K562 (cell line): ENCODE measurements at regions not wholly inside any gene's neighbourhood (a gene's known extent, or its start where the extent isn't known, plus 50 kb on each side); places are given as distances from the start of the nearest gene placed in this dataset.
"Not testable (repeated sequence)": the region's sequence is repeated elsewhere in the genome, so short reads cannot be mapped to it uniquely, and the experiment has no call there.

ENCODE experiments used
- JUN ChIP-seq, 2 experiments: sonication (generic) in 1 of 2; formaldehyde crosslinking in 1 of 2; IDR thresholded peaks; 2 replicates each; pipeline versions ENCODE4 v1.6.1 to v1.8.0; 2012 to 2022; ENCODE audit warnings: borderline replicate concordance in 2 of 2, mild to moderate bottlenecking in 2 of 2, improper control_type of control experiment in 1 of 2, low read depth in 1 of 2, low read length in 1 of 2, missing genetic modification reagents in 1 of 2
- MCM7 ChIP-seq, 2 experiments: fragments of 450-650 bp; IDR thresholded peaks; 2 replicates each; pipeline ENCODE4 v1.6.1; 2016 to 2018
- RFX1 ChIP-seq: fragments of 450-650 bp; IDR thresholded peaks from 2 replicates; pipeline ENCODE4 v1.6.1; 2016; ENCODE audit warnings: mild to moderate bottlenecking, moderate library complexity
- ZNF398 ChIP-seq: fragments of 250-450 bp; sonication (Bioruptor Pico); IDR thresholded peaks from 2 replicates; pipeline ENCODE4 v1.8.0; 2021; ENCODE audit warnings: moderate library complexity, mild to moderate bottlenecking, inconsistent platforms
- ZNF780A ChIP-seq: fragments of 250-450 bp; sonication (Bioruptor Pico); IDR thresholded peaks from 2 replicates; pipeline ENCODE4 v1.5.0; 2021; ENCODE audit warnings: mild to moderate bottlenecking
- TF ChIP-seq, protein P1 (sequence below): sonication (generic); formaldehyde crosslinking; IDR thresholded peaks from 2 replicates; pipeline ENCODE4 v1.8.0; 2023; ENCODE audit warnings: mild to moderate bottlenecking, missing genetic modification reagents

GRCh38 chr7:76971201-76971600, 61.0 kb downstream of the SPDYE17 start:
- TF ChIP-seq ZNF780A (CRISPR knock-in tag); JUN (IDR thresholded peaks at IDR 0.05; ENCODE audit: borderline replicate concordance, low read depth, low read length); JUN (CRISPR knock-in tag; IDR thresholded peaks at IDR 0.05; ENCODE audit: borderline replicate concordance); RFX1; MCM7 (IDR thresholded peaks at IDR 0.05); ZNF398 (CRISPR knock-in tag): not testable (repeated sequence)
- TF ChIP-seq, protein P1, sequence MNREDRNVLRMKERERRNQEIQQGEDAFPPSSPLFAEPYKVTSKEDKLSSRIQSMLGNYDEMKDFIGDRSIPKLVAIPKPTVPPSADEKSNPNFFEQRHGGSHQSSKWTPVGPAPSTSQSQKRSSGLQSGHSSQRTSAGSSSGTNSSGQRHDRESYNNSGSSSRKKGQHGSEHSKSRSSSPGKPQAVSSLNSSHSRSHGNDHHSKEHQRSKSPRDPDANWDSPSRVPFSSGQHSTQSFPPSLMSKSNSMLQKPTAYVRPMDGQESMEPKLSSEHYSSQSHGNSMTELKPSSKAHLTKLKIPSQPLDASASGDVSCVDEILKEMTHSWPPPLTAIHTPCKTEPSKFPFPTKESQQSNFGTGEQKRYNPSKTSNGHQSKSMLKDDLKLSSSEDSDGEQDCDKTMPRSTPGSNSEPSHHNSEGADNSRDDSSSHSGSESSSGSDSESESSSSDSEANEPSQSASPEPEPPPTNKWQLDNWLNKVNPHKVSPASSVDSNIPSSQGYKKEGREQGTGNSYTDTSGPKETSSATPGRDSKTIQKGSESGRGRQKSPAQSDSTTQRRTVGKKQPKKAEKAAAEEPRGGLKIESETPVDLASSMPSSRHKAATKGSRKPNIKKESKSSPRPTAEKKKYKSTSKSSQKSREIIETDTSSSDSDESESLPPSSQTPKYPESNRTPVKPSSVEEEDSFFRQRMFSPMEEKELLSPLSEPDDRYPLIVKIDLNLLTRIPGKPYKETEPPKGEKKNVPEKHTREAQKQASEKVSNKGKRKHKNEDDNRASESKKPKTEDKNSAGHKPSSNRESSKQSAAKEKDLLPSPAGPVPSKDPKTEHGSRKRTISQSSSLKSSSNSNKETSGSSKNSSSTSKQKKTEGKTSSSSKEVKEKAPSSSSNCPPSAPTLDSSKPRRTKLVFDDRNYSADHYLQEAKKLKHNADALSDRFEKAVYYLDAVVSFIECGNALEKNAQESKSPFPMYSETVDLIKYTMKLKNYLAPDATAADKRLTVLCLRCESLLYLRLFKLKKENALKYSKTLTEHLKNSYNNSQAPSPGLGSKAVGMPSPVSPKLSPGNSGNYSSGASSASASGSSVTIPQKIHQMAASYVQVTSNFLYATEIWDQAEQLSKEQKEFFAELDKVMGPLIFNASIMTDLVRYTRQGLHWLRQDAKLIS (CRISPR knock-in tag): not testable (repeated sequence)
